Suppressor macrophage treated with lipopolysaccharide for 1 hour (primary cell): ENCODE measurements at regions not wholly inside any gene's neighbourhood (a gene's known extent, or its start where the extent isn't known, plus 50 kb on each side); places are given as distances from the start of the nearest gene placed in this dataset.

Experiments
- DNase-seq, 3 donors: peaks; one replicate each; pipeline ENCODE4 v3.0.0-alpha.2; 2020 to 2022

GRCh38 chrX:147710301-147710700, 201.4 kb upstream of the FMR1 start:
- no peak for DNase-seq

- DNase-seq, result no peak
Measured at GRCh38 chrX:147733369-147733768, 178.3 kb upstream of the FMR1 start.

GRCh38 chrX:147735364-147735763, 176.4 kb upstream of the FMR1 start:
- no peak for DNase-seq

GRCh38 chrX:147736045-147736444, 175.7 kb upstream of the FMR1 start:
- DNase-seq, result no peak

- DNase-seq, result peak in 2 of 3 donors; percentile 3 to 19
Measured at GRCh38 chrX:147737690-147738089, 174.0 kb upstream of the FMR1 start.

GRCh38 chrX:147738265-147738664, 173.5 kb upstream of the FMR1 start:
- DNase-seq, result peak; percentile 29 to 38 (median 29)

- DNase-seq, result no peak
Measured at GRCh38 chrX:147739196-147739595, 172.5 kb upstream of the FMR1 start.

GRCh38 chrX:147741776-147742175, 169.9 kb upstream of the FMR1 start:
- no peak for DNase-seq

GRCh38 chrX:147749308-147749707, 162.4 kb upstream of the FMR1 start:
- no peak for DNase-seq

GRCh38 chrX:147757750-147758149, 154.0 kb upstream of the FMR1 start:
- no peak for DNase-seq

- no peak for DNase-seq
Measured at GRCh38 chrX:147763131-147763530, 148.6 kb upstream of the FMR1 start.

GRCh38 chrX:147764868-147765267, 146.9 kb upstream of the FMR1 start:
- no peak for DNase-seq

- no peak for DNase-seq
Measured at GRCh38 chrX:147770858-147771257, 140.9 kb upstream of the FMR1 start.

- no peak for DNase-seq
Measured at GRCh38 chrX:147776988-147777387, 134.7 kb upstream of the FMR1 start.

- no peak for DNase-seq
Measured at GRCh38 chrX:147779173-147779572, 132.5 kb upstream of the FMR1 start.

GRCh38 chrX:147781844-147782243, 129.9 kb upstream of the FMR1 start:
- no peak for DNase-seq

- no peak for DNase-seq
Measured at GRCh38 chrX:147788641-147789350, 122.9 kb upstream of the FMR1 start.

GRCh38 chrX:147800663-147801062, 111.1 kb upstream of the FMR1 start:
- no peak for DNase-seq

- peak; percentile 20 to 43 (median 29) for DNase-seq
Measured at GRCh38 chrX:147803948-147804347, 107.8 kb upstream of the FMR1 start.

- DNase-seq, result no peak
Measured at GRCh38 chrX:147811803-147812202, 99.9 kb upstream of the FMR1 start.

- DNase-seq, result no peak
Measured at GRCh38 chrX:147827070-147827469, 84.6 kb upstream of the FMR1 start.

- DNase-seq, result no peak
Measured at GRCh38 chrX:147828719-147829118, 83.0 kb upstream of the FMR1 start.

GRCh38 chrX:147832707-147833348, 78.9 kb upstream of the FMR1 start:
- DNase-seq, result peak in 1 of 3 donors; percentile 0

GRCh38 chrX:147838465-147839131, 73.1 kb upstream of the FMR1 start:
- DNase-seq, result peak in 1 of 3 donors; percentile 4
